ENCODE measurements at regions not wholly inside any gene's neighbourhood (a gene's known extent, or its start where the extent isn't known, plus 50 kb on each side); places are given as distances from the start of the nearest gene placed in this dataset.

- TF ChIP-seq POLR2A (IDR thresholded peaks at IDR 0.05; ENCODE audit: low read length) (no peak), GATA1 (IDR thresholded peaks at IDR 0.05; ENCODE audit: low read depth, low read length) (no peak)
These were observed 66.4 kb upstream of the SPRY4 start for GRCh38 chr5:142391058-142391845.

Data from erythroblast (primary cell).